Cardiac fibroblast (primary cell): ENCODE measurements at regions not wholly inside any gene's neighbourhood (a gene's known extent, or its start where the extent isn't known, plus 50 kb on each side); places are given as distances from the start of the nearest gene placed in this dataset.

ENCODE experiments used
- DNase-seq, 2 donors: peaks; one replicate each; pipeline versions ENCODE4 v3.0.0 to v3.0.0-alpha.2; 2010; ENCODE audit warnings: low read depth in 2 of 2
- H3K4me3 ChIP-seq, 2 donors: replicated peaks in 1 of 2; 1 replicate in 1 of 2; 2 replicates in 1 of 2; pipeline ENCODE4 v1.5.1; 2011; ENCODE audit warnings: low read depth in 2 of 2, low read length in 2 of 2, mild to moderate bottlenecking in 2 of 2, moderate library complexity in 1 of 2
- TF ChIP-seq, protein P1 (sequence below): IDR thresholded peaks from one replicate; pipeline ENCODE4 v1.5.1; 2011; ENCODE audit warnings: low read depth, mild to moderate bottlenecking, low read length, inconsistent platforms

DNA sequence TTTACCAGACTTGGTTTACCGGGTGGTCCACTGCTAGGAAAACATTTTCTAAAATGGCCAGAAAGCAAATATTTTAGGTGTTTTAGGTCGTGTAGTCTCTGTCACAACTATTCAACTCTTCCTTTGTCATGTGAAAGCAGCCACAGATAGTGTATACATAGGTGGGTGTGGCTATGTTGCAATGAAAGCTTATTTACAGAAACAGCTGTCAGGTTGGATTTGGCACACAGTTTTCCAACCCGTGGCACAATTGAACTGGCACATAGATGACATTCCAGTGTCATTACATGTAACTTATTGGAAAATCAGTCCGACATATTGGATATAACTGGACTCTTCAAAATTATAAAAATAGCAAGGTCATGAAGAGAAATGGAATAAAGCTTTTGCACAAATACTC, 68.9 kb upstream of the KCNQ5 start:
- H3K4me3 ChIP-seq: no peak overlapping the region
- TF ChIP-seq, protein P1, sequence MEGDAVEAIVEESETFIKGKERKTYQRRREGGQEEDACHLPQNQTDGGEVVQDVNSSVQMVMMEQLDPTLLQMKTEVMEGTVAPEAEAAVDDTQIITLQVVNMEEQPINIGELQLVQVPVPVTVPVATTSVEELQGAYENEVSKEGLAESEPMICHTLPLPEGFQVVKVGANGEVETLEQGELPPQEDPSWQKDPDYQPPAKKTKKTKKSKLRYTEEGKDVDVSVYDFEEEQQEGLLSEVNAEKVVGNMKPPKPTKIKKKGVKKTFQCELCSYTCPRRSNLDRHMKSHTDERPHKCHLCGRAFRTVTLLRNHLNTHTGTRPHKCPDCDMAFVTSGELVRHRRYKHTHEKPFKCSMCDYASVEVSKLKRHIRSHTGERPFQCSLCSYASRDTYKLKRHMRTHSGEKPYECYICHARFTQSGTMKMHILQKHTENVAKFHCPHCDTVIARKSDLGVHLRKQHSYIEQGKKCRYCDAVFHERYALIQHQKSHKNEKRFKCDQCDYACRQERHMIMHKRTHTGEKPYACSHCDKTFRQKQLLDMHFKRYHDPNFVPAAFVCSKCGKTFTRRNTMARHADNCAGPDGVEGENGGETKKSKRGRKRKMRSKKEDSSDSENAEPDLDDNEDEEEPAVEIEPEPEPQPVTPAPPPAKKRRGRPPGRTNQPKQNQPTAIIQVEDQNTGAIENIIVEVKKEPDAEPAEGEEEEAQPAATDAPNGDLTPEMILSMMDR: no peak
- peak; percentile 41 to 76 for DNase-seq

DNA sequence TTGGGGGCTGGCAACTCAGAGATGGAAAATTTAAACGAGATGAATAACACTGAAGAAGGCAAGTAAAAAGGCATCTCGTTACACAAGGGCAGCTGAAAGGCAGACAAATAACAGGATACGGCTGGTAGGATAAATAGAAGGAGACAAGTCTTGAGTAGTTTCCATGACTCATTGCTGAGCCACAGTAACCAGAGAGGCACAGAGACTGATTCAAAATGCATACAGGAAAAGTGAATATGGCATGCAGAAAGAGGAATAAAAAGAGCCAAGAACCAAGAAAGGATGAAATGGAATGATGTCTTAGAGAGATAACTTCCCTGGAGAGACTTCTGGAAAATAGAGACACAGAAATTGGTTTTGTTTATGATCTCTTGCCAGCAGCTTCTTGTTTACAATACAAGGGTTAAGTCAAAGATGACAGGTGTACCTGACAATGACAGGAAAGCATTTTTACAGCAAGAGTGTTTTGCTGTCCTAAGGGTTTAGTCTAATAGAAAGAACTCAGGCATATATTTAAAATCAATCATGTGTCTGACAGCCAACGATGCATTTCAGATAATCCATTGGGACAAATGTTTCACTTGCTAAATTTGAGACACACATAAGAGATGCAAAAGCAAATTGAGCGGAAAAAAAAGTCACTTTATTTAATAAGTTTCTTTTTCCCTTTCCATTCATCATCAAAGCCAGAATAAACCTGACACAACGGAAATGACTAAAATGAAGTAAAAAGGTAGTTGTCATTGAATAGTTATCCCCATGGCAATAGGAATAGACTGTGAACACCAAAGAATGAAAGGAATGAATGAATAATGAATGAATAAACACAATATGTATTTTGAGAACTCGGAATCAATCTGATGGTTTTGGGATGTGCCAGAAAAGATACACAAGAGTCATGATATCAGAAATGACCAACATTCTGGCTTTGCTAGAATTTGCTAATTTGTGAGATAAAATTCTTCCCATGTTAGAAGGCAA, 68.0 kb upstream of the KCNQ5 start:
- peak; percentile 79 to 95 for DNase-seq
- TF ChIP-seq, protein P1: no peak
- H3K4me3 ChIP-seq: no peak overlapping the region

DNA sequence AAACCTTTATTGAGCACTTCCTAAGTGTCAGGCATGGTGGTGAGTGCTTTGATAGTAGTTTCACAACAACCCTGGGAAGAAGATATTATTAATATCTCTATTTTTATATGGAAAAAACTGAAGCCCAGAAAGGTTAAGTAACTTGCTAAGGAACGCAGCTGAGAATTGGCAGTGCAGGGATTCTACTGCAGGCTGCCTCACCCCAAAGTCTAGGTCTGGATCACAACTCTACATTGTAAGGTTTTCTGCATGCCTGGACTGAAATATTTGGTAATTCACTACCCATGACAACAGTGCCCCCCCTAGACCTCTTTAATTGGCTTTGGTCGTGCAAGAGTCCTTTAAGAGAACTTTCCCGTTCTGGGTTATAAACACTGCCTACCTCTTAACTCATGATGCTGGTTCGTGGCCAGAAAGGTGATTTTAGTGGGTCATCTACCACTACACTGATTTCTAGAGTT, 67.1 kb upstream of the KCNQ5 start:
- TF ChIP-seq, protein P1: no peak
- DNase-seq: peak; percentile 33 to 59
- H3K4me3 ChIP-seq: no peak overlapping the region

DNA sequence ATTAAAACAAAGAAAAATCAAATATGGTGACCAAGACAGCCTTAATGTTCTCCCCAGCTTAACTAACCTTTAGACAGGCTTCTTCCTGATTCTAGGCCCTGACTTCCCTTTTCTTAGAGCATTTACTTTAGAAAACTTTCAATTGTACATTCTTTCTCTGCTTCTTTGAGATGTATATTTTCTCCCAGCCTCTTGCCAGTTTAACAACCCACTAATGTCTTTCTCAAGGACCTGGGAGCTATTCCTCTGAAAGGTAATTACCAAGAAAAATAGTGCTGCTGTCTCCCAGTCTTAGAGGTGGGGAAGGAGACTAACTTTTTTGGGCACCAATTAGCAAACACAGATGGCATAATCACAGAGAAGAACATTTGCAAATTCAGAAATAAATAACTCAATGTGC, 62.8 kb upstream of the KCNQ5 start:
- no peak for DNase-seq
- no peak overlapping the region for H3K4me3 ChIP-seq
- TF ChIP-seq, protein P1: no peak

DNA sequence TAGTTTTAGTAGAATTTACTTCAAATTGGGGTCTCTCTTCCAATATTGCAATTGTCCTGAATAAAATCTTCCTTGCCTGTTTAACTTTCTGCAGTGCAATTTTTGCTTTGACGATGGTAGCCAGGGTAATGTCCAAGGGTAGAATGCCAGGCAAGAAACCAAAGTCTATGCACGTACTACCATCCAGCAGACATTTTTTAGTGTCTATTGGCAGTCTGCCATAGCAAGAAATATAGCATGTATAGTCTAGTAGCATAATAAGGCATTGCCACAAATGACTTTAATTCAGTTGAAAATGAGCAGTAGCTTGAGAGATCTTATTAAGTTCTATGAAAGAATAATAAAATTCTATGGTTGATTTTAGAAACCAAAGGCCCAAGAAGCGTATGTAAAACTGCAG, 62.3 kb upstream of the KCNQ5 start:
- no peak for DNase-seq
- no peak overlapping the region for H3K4me3 ChIP-seq
- TF ChIP-seq, protein P1: no peak

DNA sequence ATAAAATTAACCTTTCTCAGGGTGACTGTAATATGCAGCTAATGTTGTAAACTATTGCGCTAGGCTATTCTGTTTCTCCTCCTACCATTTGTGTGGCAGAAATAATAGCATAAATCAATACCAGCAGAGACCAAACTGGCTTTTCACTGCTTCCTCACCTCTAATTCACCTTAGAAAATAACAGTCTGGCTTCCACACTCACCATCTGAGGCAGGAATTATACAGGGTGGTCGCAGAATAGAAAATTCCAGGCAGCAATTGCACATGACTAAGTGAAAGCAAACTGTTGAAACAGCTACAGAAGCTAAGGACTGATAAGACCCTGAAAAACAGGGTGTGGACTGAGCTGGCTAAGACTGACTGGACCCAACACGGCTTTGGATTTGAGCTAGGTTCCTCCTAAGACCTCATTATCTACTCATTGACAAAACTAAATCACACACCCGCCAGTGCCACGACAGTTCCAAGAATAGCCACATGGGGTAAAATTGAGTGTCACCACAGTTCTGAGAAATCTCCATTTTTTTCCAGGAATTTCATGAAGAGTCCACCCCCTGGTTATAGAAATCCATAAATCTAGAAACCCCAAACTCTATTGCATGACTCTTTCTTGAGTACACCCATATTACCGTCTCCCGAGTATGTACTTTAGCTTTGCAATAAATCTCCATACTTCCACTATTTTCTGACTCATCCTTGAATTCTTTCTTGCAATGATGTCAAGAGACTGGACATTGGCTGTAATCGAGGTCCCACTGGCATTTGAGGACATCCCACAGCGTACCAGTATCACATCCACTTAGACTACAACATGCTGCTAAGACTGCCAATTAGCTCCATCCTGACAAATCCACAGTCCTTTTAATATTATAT, 60.9 kb upstream of the KCNQ5 start:
- TF ChIP-seq, protein P1: peak; percentile 19
- peak in 1 of 2 donors; percentile 21 for DNase-seq
- H3K4me3 ChIP-seq: no peak overlapping the region
